Fibroblast of the aortic adventitia (primary cell): ENCODE measurements at regions not wholly inside any gene's neighbourhood (a gene's known extent, or its start where the extent isn't known, plus 50 kb on each side); places are given as distances from the start of the nearest gene placed in this dataset.

ENCODE experiments used
- DNase-seq: peaks from one replicate; pipeline ENCODE4 v3.0.0-alpha.2; 2010; ENCODE audit warnings: low read depth
- H3K4me3 ChIP-seq: 2 replicates; pipeline ENCODE4 v1.5.1; 2011; ENCODE audit warnings: low read depth, mild to moderate bottlenecking, control low read depth, low read length, moderate library complexity
- CTCF ChIP-seq: IDR thresholded peaks from 2 replicates; pipeline ENCODE4 v1.5.1; 2011; ENCODE audit warnings: mild to moderate bottlenecking, low read length, control low read depth, inconsistent platforms; ENCODE audit not compliant: insufficient read depth

- no peak for TF ChIP-seq CTCF
- no peak overlapping the region for H3K4me3 ChIP-seq
- peak; percentile 11 for DNase-seq
Measured at GRCh38 chr2:19086231-19086651, 272.2 kb downstream of the OSR1 start.

DNA sequence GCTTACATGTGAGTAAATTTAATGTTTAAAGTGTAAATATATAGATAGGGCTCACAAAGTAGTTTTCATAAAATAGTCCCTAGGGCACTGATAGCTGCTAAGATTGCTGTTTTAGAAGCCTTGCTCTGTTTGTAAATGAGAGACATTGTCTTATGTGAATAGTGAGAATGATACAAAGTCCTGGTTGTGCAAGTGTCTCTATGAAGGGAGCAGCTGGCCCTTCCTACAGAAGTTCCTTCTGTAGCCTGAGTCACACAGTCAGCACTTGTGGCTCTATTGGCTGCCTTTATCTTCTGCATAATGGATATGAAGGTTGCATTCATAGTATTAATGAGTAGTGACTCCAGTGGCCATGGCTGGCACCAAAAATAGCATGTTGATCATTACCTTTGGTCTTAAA is 279.7 kb downstream of the OSR1 start:
- H3K4me3 ChIP-seq, result no peak overlapping the region
- DNase-seq, result no peak
- no peak for TF ChIP-seq CTCF

- TF ChIP-seq CTCF, result no peak
- no peak overlapping the region for H3K4me3 ChIP-seq
- peak; percentile 27 for DNase-seq
Measured at GRCh38 chr2:19073522-19073921, 284.9 kb downstream of the OSR1 start.

- H3K4me3 ChIP-seq, result no peak overlapping the region
- no peak for DNase-seq
- TF ChIP-seq CTCF, result no peak
Measured at GRCh38 chr2:19072161-19072560, 286.3 kb downstream of the OSR1 start.

DNA sequence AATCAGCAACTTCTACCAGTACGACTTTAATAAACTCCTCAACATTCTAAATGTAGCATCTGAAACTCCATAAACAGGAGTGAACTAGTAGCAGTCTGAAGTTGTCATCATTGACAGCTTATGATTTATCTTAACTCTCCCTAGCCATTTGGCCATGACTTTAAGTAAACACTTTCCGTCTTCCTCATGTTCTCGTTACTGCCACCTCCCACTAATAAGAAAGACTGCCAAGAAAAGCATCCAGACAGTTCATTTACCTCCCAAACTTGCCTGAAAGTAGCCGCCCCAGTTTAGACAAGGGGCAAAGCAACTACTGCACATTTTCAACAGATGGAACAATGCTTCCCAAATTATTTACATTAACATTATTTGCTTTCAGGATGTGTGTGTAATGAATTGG is 287.5 kb downstream of the OSR1 start:
- DNase-seq, result peak; percentile 32

DNA sequence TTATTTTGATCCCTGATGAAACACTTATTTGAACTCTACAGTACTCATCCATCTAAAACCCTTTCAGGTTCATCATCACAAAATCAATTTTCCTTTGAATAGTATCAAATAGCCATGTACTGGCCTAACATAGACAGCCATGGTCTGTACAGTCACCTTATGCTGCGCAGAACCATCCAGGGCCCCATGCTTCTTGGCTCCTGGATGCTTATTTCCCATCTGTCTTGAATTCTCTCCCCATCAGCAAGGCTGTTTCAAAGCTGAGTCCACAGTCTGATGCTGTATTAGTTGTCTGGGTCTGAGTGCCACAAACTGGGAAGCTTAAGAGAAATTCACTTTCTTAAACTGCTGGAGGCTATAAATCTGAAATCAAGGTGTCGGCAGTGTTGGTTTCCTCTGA is 290.2 kb downstream of the OSR1 start:
- no peak overlapping the region for H3K4me3 ChIP-seq
- no peak for TF ChIP-seq CTCF
- DNase-seq, result no peak

More for the DNA sequence above, 287.5 kb downstream of the OSR1 start:
- H3K4me3 ChIP-seq, result no peak overlapping the region
- no peak for TF ChIP-seq CTCF

- DNase-seq, result no peak
- no peak overlapping the region for H3K4me3 ChIP-seq
- TF ChIP-seq CTCF, result no peak
Measured at GRCh38 chr2:19062370-19062769, 296.1 kb downstream of the OSR1 start.
